Central memory CD8-positive, alpha-beta T cell (primary cell): ENCODE measurements at regions not wholly inside any gene's neighbourhood (a gene's known extent, or its start where the extent isn't known, plus 50 kb on each side); places are given as distances from the start of the nearest gene placed in this dataset.
"Not testable (repeated sequence)": the region's sequence is repeated elsewhere in the genome, so short reads cannot be mapped to it uniquely, and the experiment has no call there.

Source experiments
- ATAC-seq: fragments of 150-1000 bp; cut with Tn5 transposase; replicated peaks from 2 replicates; pipeline ENCODE4 v1.10.0; 2022; ENCODE audit warnings: mild to moderate bottlenecking, moderate FRiP score, moderate number of reproducible peaks; ENCODE audit not compliant: poor library complexity, severe bottlenecking; ENCODE audit errors: extremely low read depth
- DNase-seq, 2 donors: peaks; one replicate each; pipeline ENCODE4 v3.0.0; 2021; ENCODE audit warnings: low spot score in 2 of 2
- H3K27ac Mint-ChIP-seq: one replicate; pipeline ENCODE4 v1.8.0; 2022; ENCODE audit warnings: low read depth, mild to moderate bottlenecking, moderate library complexity, mixed read lengths
- H3K27me3 Mint-ChIP-seq: one replicate; pipeline ENCODE4 v1.8.0; 2022; ENCODE audit warnings: mixed read lengths
- H3K36me3 Mint-ChIP-seq: one replicate; pipeline ENCODE4 v1.8.0; 2022; ENCODE audit warnings: mild to moderate bottlenecking, moderate library complexity, mixed read lengths; ENCODE audit not compliant: insufficient read depth
- H3K4me1 Mint-ChIP-seq: one replicate; pipeline ENCODE4 v1.8.0; 2022; ENCODE audit warnings: mixed read lengths
- H3K4me3 Mint-ChIP-seq: one replicate; pipeline ENCODE4 v1.8.0; 2022; ENCODE audit warnings: mild to moderate bottlenecking, moderate library complexity, mixed read lengths
- H3K9me3 Mint-ChIP-seq: one replicate; pipeline ENCODE4 v1.8.0; 2022; ENCODE audit warnings: mixed read lengths

GRCh38 chr12:28760040-28760903 is 388.8 kb upstream of the FAR2 start:
- not testable (repeated sequence) for H3K9me3 Mint-ChIP-seq, H3K4me1 Mint-ChIP-seq, H3K36me3 Mint-ChIP-seq, H3K27ac Mint-ChIP-seq, H3K4me3 Mint-ChIP-seq, H3K27me3 Mint-ChIP-seq, ATAC-seq, DNase-seq

GRCh38 chr12:28761897-28762296 is 387.2 kb upstream of the FAR2 start:
- H3K36me3 Mint-ChIP-seq, H3K4me1 Mint-ChIP-seq, DNase-seq, H3K27me3 Mint-ChIP-seq, H3K27ac Mint-ChIP-seq, ATAC-seq, H3K4me3 Mint-ChIP-seq, H3K9me3 Mint-ChIP-seq: not testable (repeated sequence)

- ATAC-seq (no peak), DNase-seq (no peak)
- H3K4me1 Mint-ChIP-seq, result no peaks in the 10 kb centered on the region
- H3K27me3 Mint-ChIP-seq, result no peaks in the 10 kb centered on the region
- no peak overlapping the region for H3K27ac Mint-ChIP-seq
- no peaks in the 10 kb centered on the region for H3K9me3 Mint-ChIP-seq
- no peaks in the 10 kb centered on the region for H3K36me3 Mint-ChIP-seq
- no peak overlapping the region for H3K4me3 Mint-ChIP-seq
These were observed 382.7 kb upstream of the FAR2 start for GRCh38 chr12:28766398-28766797.

- Mint-ChIP-seq H3K4me3 (no peak overlapping the region), H3K9me3 (no peaks in the 10 kb centered on the region), H3K4me1 (no peaks in the 10 kb centered on the region), H3K27ac (no peak overlapping the region), H3K36me3 (no peaks in the 10 kb centered on the region), H3K27me3 (no peaks in the 10 kb centered on the region)
- DNase-seq (no peak), ATAC-seq (no peak)
These were observed 381.2 kb upstream of the FAR2 start for GRCh38 chr12:28767836-28768348.

- no peak overlapping the region for H3K4me3 Mint-ChIP-seq
- H3K36me3 Mint-ChIP-seq, result no peaks in the 10 kb centered on the region
- H3K4me1 Mint-ChIP-seq, result no peaks in the 10 kb centered on the region
- ATAC-seq (no peak), DNase-seq (no peak)
- H3K27me3 Mint-ChIP-seq, result no peaks in the 10 kb centered on the region
- H3K27ac Mint-ChIP-seq, result no peak overlapping the region
- no peaks in the 10 kb centered on the region for H3K9me3 Mint-ChIP-seq
These were observed 378.8 kb upstream of the FAR2 start for GRCh38 chr12:28770322-28770721.

GRCh38 chr12:28771968-28772367 is 377.1 kb upstream of the FAR2 start:
- H3K9me3 Mint-ChIP-seq, result no peaks in the 10 kb centered on the region
- ATAC-seq (no peak), DNase-seq (no peak)
- no peaks in the 10 kb centered on the region for H3K36me3 Mint-ChIP-seq
- H3K27ac Mint-ChIP-seq, result no peak overlapping the region
- no peaks in the 10 kb centered on the region for H3K4me1 Mint-ChIP-seq
- no peaks in the 10 kb centered on the region for H3K27me3 Mint-ChIP-seq
- H3K4me3 Mint-ChIP-seq, result no peak overlapping the region

GRCh38 chr12:28775556-28775955 is 373.5 kb upstream of the FAR2 start:
- H3K9me3 Mint-ChIP-seq, result no peaks in the 10 kb centered on the region
- H3K27ac Mint-ChIP-seq, result no peak overlapping the region
- no peak for ATAC-seq
- no peak for DNase-seq
- H3K36me3 Mint-ChIP-seq, result no peaks in the 10 kb centered on the region
- no peaks in the 10 kb centered on the region for H3K4me1 Mint-ChIP-seq
- no peak overlapping the region for H3K4me3 Mint-ChIP-seq
- no peaks in the 10 kb centered on the region for H3K27me3 Mint-ChIP-seq

GRCh38 chr12:28776220-28776619 is 372.9 kb upstream of the FAR2 start:
- no peak overlapping the region for H3K4me3 Mint-ChIP-seq
- H3K36me3 Mint-ChIP-seq, result no peaks in the 10 kb centered on the region
- ATAC-seq (no peak), DNase-seq (no peak)
- H3K27me3 Mint-ChIP-seq, result no peaks in the 10 kb centered on the region
- H3K27ac Mint-ChIP-seq, result no peak overlapping the region
- no peaks in the 10 kb centered on the region for H3K4me1 Mint-ChIP-seq
- H3K9me3 Mint-ChIP-seq, result no peaks in the 10 kb centered on the region

GRCh38 chr12:28776913-28777422 is 372.1 kb upstream of the FAR2 start:
- H3K9me3 Mint-ChIP-seq, result no peaks in the 10 kb centered on the region
- H3K27ac Mint-ChIP-seq, result no peak overlapping the region
- no peak for DNase-seq
- ATAC-seq, result no peak
- H3K27me3 Mint-ChIP-seq, result no peaks in the 10 kb centered on the region
- H3K36me3 Mint-ChIP-seq, result no peaks in the 10 kb centered on the region
- H3K4me3 Mint-ChIP-seq, result no peak overlapping the region
- no peaks in the 10 kb centered on the region for H3K4me1 Mint-ChIP-seq

- Mint-ChIP-seq H3K4me1 (no peaks in the 10 kb centered on the region), H3K4me3 (peak overlapping the region; percentile 40), H3K27ac (no peak overlapping the region), H3K36me3 (no peaks in the 10 kb centered on the region), H3K27me3 (no peaks in the 10 kb centered on the region), H3K9me3 (no peaks in the 10 kb centered on the region)
- ATAC-seq, result peak; percentile 54
- no peak for DNase-seq
These were observed 371.3 kb upstream of the FAR2 start for GRCh38 chr12:28777603-28778365.

GRCh38 chr12:28780096-28780495 is 369.0 kb upstream of the FAR2 start:
- Mint-ChIP-seq H3K4me1 (no peaks in the 10 kb centered on the region), H3K27ac (no peak overlapping the region), H3K9me3 (no peaks in the 10 kb centered on the region), H3K4me3 (no peak overlapping the region), H3K36me3 (no peaks in the 10 kb centered on the region), H3K27me3 (no peaks in the 10 kb centered on the region)
- ATAC-seq, result no peak
- no peak for DNase-seq

GRCh38 chr12:28780960-28781359 is 368.1 kb upstream of the FAR2 start:
- H3K27ac Mint-ChIP-seq, result no peak overlapping the region
- H3K4me1 Mint-ChIP-seq, result no peaks in the 10 kb centered on the region
- no peak overlapping the region for H3K4me3 Mint-ChIP-seq
- H3K9me3 Mint-ChIP-seq, result no peaks in the 10 kb centered on the region
- ATAC-seq (no peak), DNase-seq (no peak)
- no peaks in the 10 kb centered on the region for H3K36me3 Mint-ChIP-seq
- peaks cover 2% of the 10 kb centered on the region for H3K27me3 Mint-ChIP-seq
